Tibial nerve (tissue), 3 donors: ENCODE measurements at regions not wholly inside any gene's neighbourhood (a gene's known extent, or its start where the extent isn't known, plus 50 kb on each side); places are given as distances from the start of the nearest gene placed in this dataset.

ENCODE experiments used
- POLR2A ChIP-seq, 2 donors: fragments of 450-650 bp; IDR thresholded peaks; one replicate each; pipeline ENCODE4 v1.6.1; 2017; ENCODE audit warnings: antibody characterized with exemption in 2 of 2, mild to moderate bottlenecking in 2 of 2, moderate library complexity in 2 of 2
- TF ChIP-seq, protein P1 (sequence below), 5 experiments: fragments of 200-600 bp in 3 of 5; fragments of 450-650 bp in 2 of 5; sonication (generic) in 3 of 5; IDR thresholded peaks; one replicate each; pipeline ENCODE4 v1.5.1; 2016 to 2019; ENCODE audit warnings: antibody characterized with exemption in 5 of 5, mild to moderate bottlenecking in 3 of 5, moderate library complexity in 2 of 5

DNA sequence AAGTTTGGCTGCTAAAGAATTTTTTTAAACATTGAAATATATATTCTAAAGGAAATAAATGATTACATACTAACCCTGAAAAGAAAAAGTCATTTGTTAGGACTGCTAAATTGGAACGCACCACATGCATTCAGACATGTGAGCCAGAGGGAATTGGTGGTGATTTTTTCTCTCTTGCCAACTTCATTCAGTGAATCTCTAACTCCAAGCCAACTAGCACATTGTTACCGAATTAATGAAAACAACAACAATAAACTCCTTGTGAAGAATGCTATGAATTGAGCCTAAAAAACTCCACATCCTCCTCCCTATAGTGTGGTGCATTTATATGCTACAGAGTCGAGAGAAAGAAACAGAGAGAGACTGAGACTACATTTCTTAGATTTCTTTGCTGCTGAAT lies 135.5 kb upstream of the CACNA2D1 start:
- TF ChIP-seq, protein P1, sequence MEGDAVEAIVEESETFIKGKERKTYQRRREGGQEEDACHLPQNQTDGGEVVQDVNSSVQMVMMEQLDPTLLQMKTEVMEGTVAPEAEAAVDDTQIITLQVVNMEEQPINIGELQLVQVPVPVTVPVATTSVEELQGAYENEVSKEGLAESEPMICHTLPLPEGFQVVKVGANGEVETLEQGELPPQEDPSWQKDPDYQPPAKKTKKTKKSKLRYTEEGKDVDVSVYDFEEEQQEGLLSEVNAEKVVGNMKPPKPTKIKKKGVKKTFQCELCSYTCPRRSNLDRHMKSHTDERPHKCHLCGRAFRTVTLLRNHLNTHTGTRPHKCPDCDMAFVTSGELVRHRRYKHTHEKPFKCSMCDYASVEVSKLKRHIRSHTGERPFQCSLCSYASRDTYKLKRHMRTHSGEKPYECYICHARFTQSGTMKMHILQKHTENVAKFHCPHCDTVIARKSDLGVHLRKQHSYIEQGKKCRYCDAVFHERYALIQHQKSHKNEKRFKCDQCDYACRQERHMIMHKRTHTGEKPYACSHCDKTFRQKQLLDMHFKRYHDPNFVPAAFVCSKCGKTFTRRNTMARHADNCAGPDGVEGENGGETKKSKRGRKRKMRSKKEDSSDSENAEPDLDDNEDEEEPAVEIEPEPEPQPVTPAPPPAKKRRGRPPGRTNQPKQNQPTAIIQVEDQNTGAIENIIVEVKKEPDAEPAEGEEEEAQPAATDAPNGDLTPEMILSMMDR (IDR thresholded peaks at IDR 0.05), result no peak
- no peak for TF ChIP-seq POLR2A (IDR thresholded peaks at IDR 0.05)
